HG03378 (cell line): ENCODE measurements at regions not wholly inside any gene's neighbourhood (a gene's known extent, or its start where the extent isn't known, plus 50 kb on each side); places are given as distances from the start of the nearest gene placed in this dataset.

Experiments used
- ATAC-seq: cut with Tn5 transposase; IDR thresholded peaks from one replicate; pipeline ENCODE4 v1.9.1; 2021; ENCODE audit warnings: mild to moderate bottlenecking, moderate library complexity; ENCODE audit not compliant: unreplicated experiment

DNA sequence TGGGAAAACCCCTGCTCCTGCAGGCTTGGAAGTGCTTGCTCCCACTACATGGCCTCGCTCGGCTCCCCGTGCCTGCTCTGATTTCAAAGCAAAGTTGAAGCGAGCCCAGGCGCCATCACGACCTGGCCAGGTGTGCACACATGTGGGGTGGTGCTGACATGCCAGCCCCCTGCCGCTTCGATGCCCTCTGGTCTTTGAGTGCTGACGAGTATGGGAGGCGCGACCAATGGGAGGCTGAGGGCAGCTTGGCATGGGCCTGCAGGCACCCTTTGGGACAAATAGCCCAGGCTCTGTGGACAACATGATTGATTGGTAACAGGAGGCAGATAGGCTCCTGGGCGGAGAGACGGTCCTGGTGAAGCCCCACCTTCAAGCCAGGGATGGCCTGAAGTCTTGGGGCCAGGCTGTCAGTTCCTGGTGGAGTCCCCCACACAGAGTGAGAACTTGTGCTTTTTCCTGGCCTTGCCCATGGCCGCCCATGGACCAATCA, 252.4 kb upstream of the SEMA3A start:
- no peak for ATAC-seq

DNA sequence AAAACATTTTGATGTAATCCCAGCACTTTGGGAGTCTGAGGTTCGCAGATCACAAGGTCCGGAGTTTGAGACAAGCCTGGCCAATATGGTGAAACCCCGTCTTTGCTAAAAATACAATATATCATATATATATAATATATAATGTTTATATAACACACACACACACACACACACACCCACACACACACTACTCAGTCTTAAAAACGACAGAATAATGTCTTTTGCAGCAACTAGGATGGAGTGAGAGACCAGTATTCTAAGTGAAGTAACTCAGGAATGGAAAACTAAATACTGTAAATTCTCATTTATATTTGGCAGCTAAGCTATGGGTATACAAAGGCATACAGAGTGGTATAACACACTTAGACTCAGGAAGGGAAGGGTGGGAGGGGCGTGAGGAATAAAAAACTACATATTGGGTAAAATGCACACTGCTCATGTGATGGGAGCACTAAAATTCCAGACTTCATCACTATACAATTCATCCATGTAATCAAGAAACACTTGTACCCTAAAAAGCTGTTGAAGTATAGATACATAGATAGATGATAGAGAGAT, 231.2 kb upstream of the SEMA3A start:
- no peak for ATAC-seq

DNA sequence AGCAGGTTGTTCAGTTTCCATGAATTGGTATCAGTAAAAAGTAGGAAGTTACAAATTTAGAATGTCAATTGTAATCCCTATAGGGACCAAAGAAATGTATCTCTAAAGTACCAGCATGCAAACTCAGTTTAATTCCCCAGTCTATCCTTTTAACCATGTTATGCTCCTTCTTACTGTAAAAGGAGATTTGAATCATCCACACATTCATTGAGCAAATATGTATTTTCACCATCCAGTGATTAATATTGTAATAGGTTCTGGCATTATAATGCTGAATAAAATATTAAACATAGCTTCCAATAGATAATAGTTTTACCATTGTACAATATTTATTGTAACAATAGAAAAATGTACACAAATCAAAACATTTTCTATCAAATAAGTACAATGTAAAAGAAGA, 228.2 kb upstream of the SEMA3A start:
- no peak for ATAC-seq

DNA sequence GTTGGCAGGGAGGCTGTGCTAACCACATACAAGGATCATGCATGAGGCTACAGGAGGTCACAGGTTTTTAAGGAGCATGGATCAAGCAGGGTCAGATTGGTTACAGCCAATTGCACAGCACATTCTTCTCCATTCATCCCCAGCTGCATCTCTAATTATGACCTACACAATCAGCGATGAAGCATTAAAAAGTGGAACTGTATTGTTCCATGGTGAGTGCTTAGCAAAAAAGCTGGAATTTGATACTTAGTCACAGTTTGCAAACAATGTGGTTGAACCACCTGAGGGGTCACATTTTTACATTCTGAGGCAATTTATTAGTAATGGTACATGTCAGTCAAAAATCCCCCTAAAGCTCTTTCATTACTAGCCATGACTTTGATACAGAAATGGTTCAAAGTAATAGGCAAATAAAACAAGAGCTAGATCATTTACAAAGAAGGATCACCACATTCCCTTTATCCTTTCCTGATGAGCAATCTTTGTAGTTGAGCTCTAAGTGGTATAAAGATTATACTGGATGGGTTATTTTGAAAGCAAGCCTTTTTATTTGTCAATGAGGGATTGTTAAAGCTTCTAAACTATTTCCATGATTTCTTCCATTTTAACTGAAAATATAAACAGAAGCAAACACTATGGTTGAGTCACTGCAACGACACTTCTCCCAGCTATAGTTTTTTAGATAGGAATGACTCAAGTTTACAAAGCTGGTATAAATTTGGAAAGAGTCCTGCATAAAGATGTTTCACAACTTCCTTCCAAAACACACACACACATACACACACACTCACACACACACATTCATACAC, 217.8 kb upstream of the SEMA3A start:
- no peak for ATAC-seq

DNA sequence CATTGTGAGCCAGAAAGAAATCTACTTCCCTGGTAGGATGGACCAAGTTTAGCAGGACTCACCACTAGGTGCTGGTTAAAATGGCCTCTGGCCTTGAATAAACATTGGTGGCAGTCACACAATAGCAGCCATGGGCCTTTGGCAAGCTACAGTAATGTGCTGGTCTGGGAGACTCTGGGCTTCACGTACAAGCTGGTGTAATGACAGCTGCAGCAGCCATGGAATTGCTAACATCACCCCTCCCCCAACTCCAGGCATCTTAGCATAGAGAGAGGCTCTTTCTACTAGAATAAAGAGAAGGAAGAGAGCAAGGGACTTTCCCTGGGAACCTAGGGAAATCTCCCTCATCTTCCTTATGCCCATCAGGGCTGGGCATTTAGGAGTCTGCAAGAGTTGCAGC, 205.1 kb upstream of the SEMA3A start:
- no peak for ATAC-seq

DNA sequence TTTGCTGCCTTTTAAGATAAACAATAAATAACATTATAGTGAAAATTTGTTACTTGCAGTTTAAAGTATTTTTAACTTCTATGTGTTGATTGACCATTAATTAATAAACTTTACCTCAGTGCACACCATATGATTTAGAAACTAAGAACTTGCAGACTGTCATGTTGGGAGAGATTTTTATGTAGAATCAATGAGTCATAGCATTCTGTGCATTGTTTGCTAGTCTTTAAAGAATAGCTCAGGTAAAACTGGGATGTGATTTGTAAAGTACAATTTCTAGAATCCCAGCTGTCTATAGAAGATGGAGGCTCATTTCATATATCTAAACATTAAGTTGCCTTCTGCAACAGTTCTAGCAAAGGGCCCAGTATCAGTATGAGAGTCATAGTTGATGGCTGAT, 199.6 kb upstream of the SEMA3A start:
- ATAC-seq, result no peak

DNA sequence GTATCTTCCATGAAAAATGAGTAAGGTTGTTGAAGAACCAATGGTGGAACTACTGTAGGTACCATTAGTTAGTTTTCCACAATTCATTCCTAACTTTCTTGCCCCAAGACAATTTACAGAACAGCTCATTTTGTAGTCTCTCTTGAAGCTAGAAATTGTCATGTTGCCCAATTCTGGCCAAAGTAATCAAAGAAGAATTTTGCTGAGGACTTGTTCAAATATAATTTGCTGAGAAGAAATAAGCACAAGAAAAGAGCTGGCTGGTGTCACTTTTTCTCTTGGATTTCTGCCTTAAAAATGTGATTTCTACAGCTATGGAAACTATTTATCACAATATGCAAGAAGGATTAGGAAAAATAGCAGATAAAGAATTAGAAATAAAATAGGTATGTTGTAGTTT, 199.2 kb upstream of the SEMA3A start:
- no peak for ATAC-seq

DNA sequence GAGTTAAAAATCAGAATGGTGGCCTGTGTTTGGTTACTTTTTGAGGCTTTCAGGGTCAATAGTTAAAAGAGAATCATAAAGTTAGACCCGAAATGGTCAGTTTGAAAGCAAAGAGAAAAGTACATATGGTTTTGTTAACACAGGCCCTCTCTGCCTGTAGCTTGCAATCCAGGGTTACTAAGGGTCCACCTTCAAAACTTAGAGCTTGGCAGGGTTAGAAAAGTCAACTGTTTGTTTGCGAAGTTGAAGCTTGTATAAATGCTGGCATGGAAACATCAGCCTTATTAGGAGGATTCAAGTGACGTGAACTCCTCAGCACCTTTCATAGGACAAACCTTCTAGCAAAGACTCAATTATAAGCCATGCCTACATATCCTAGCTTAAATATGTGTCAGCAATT, 196.3 kb upstream of the SEMA3A start:
- no peak for ATAC-seq

DNA sequence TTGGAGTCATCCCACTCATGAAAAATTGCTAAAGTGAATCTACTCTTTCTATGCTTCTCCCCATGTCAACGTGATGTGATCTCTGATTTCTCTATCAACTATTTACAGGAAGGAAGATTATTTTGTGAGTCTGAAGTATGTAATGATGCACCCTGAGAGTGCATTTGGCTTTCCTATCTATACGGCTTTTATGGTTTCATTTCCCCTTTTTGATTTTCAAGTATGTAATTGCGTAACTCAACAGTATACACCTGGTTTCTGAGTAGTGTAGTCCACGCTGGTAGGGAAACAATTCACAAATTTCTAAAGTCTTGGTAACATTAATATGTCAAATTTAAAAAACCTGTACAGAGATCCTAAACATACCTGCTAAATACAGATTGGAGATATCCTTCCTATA, 194.7 kb upstream of the SEMA3A start:
- ATAC-seq, result peak; percentile 99

DNA sequence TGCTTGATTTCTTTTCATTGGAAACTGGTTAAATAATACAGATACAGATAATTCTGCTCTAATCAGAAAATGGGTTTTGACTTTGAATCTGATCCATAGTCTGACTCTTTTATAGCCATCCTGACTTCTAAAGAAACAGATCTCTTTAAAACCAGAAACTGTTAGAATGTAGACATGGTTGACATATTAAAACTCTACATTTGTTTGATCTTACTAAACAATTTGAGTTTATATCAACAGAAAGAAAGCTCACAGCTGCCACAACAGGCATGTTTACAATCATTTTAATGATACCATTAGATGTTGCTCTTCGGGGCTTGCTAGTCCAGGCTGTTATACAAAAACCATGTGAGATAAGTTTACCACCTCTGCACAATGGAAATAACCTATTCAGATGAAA, 193.0 kb upstream of the SEMA3A start:
- ATAC-seq, result no peak

DNA sequence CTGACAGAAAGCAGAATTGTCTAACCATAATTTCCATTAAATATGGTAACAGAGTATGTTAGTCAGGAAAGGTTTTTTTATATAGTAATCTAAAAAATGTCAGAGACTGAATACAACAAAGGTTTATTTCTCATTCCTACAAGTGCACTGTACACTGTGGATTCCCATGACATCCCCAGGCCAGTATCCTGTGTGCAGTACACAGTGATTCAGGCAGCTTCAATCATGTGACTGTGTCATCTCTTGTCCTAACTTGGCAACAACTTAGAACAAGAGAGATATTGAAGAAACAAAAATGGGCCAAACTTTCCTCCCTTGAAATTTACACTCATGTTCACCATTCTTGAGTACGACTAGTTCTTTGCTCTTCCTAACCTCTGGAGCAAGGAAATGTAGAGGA, 189.8 kb upstream of the SEMA3A start:
- ATAC-seq, result no peak

DNA sequence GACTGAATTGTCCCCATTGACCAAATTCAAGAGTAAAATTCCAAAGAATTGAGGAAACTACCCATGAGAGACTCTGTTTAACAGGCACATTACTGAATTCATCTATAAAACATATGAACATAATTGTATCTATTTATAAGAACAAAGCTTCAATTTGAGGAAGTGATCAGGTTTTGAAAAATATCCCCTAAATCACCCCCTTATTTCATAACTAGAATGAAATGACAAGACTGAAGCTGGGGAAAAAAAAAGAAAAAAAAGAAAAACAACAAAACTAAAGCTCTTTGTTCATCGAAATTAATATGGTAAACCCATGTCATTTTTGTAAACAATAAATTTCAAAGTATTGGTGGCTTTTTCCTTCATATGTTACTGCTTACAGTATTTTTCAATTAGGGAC, 184.9 kb upstream of the SEMA3A start:
- ATAC-seq, result no peak

DNA sequence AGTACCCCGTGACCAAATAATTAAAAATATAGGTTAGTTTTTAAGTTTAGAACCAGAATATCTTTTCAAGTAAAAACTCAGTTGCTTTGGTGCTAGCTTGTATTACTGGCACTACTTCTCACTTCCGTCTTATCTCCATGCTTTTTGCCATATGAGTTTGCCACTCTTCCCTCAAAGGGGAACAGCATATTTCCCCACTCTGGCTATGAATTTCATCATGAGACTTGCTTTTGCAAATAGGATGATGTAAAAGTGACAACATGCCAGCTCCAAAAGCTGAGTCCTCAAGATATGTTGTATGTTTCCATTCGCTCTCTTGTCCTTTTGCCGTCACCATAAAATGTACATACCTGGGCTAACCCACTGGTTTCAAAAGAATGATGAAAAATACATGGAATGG, 178.1 kb upstream of the SEMA3A start:
- no peak for ATAC-seq

DNA sequence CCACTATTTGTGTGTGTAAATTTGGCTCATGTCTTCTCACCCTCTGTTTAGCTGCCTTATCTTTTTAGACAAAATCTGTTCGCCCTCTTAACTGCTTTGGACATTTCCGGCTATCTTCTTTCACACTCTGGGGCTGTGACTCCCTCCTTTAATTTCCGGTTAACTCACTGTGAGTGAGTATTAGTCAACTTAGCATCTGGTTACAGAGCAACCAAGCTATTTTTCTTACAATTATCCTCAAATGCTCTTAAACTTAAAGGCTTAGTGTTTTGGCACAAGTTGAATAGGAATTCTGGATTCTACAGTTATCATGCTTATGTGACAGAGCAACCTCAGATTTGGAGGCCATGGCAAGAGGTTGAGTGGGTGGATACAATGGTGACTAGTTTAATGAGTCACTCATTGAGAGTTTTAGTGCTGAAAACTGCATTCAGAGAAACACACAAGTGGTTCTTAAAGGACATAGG, 177.6 kb upstream of the SEMA3A start:
- ATAC-seq, result no peak

DNA sequence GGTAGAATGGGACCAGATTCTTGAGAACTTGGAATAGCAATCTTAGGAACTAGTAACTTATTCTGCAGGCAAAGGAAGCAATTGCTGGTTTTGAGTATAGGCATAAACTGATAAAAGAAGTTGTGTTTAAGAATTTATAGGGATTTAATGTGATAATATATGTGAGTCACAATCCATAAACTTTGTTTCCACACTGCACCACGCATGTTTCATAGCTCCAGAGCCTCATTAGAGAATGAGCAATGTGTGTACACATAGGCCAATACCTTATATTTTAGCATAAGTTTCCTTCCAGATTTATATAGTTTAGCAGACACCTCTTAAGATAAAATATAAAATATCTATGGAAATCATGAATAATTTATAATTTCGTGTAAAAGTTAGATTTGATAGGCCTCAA, 175.5 kb upstream of the SEMA3A start:
- ATAC-seq, result no peak

DNA sequence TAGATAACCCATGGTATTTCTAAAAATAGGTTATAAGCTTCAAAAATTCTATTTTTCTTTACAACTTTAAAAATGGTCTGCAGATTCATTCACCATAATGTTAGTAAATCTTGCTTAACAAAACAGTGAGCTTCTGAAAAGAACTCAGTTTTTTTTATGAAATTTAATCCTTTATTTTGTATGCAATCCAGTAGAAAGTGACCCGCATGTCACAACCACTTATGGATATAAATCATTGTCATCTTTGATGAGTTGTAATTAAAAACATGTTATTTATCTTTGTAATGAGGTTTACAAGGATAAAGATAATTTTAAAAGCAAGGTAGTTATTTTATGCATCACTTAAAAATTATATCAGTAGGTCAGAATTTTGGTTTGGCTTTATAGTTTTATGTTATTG, 173.5 kb upstream of the SEMA3A start:
- no peak for ATAC-seq

DNA sequence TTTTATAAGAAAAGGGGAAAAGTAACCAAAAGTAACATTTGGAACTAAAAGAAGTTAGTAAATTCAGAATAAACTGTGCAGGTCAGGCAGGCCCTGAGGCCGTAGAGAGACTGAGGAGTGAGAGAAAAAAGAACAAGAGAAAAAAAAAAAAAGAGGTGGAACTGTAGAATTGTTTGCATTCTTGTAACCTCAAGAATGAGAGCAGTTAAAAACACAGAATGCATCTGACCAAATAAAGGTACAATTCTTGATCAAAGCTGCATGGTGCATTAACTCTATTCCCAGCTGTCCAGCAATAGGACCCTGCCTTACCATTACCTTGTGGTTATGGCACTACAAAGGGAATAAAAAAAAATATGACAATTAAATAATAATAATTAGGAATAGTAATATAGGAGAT, 170.1 kb upstream of the SEMA3A start:
- ATAC-seq, result no peak

DNA sequence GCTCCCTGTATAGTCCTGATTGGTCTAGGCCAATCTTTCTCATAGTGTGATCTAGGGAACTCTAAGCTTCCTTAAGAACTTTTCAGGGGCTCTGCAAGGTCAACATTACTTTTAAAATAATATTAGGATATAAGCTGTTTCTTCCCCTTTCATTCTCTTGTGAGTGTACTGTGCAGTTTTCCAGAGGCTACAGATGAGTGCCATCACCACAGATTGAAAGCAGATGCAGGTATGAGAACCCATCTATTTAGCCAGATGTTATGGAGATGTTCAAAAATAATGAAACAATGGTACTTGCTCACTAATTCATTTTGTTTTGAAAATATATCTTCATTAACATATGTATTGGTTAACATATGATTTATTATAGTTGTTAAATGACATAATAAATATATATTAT, 169.2 kb upstream of the SEMA3A start:
- ATAC-seq, result no peak

DNA sequence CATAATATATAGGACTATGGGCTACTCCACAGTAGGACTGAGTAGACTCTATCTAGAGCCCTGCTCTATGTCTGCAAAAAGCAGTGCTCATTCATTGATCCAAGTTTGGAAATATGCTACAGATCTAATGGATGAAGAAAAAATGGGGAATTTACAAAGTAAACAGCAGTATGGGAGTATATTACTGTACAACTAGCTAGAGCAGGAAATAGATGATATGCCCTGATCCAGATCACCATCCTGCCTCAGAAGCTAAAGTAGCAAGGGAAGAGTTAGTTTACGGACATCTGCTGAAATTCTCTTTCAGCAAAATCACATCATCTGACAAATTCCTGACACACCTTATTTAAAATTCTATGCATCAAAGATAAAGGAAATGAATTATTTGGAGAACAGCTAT, 168.2 kb upstream of the SEMA3A start:
- no peak for ATAC-seq

DNA sequence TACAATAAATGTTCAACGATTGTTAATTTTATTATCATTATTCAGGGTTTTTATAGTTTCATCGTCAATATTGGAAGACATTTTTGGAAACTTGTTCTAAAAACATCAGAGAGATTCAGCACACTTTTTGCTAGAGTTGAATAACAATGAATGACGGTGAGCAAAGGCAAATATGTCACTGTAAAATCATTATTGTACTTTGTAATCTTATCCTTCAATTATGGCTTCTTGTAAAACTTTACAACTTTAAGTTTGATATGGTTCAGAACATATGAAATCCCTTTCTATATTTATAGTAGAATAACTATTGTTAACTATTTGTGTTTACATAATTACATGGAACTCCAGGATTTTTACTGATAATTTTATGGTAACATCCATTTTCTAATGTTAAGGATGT, 167.8 kb upstream of the SEMA3A start:
- ATAC-seq, result no peak

DNA sequence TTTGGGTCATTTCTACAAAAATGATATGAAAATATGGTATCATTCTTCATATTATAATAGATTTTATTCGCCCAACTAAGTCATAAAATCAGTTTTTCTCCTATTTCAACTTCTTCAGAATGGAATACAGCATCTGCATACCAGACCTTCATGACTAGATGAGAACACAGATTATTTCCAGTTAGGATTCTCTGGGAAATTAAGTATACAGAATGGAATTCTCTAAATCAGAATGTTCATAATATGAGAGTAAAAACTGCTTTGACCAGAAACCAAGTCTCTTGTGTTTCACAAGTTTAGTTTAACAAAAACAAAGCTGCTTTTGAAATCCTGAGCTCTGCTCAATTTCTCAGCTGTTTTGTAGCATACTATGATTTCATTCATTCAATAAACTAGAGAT, 160.3 kb upstream of the SEMA3A start:
- no peak for ATAC-seq

DNA sequence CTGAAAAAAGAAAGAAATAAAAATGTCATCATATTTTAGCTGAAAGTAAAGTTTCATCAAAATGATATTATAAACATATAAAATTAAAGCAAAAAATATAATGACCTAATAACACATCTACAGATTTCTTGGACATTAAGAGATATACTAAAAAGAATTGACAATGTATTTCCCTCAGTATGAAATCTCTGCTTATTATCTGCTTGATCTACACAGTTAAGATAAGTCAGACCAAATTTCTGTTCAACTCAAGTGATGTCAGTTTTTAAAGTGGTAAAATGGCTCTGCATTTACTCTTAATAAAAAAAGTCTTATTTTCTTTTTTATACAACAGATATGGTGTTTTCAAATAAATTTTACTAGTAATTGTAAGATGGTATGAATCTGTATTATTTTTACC, 159.4 kb upstream of the SEMA3A start:
- no peak for ATAC-seq

DNA sequence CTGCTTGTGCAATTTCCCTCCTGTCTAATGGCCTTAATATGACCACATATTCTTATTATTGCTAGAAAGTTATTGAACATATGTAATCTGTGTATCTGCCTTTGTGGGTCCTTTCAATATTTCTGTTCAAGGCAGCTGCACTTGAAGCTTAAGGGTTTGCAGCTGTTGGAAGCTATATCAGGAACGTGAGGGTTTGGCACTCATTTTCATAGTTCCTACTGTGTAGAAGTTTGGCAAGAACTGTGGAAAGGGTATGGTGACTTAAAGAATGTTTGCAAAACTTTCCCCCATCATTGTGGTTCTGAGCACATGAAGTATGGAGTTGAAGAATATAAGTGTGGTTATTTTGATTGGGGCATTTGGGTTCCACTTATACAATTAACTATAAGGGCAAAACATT, 144.7 kb upstream of the SEMA3A start:
- ATAC-seq, result no peak
